Globus pallidus (tissue), 1 donor: ENCODE measurements at regions not wholly inside any gene's neighbourhood (a gene's known extent, or its start where the extent isn't known, plus 50 kb on each side); places are given as distances from the start of the nearest gene placed in this dataset.
A peak's percentile ranks its signal among the peaks of the same experiment; 100 is the strongest.

ENCODE experiments used
- DNase-seq: peaks from one replicate; pipeline ENCODE4 v3.0.0-alpha.2; 2015; ENCODE audit warnings: low spot score

DNA sequence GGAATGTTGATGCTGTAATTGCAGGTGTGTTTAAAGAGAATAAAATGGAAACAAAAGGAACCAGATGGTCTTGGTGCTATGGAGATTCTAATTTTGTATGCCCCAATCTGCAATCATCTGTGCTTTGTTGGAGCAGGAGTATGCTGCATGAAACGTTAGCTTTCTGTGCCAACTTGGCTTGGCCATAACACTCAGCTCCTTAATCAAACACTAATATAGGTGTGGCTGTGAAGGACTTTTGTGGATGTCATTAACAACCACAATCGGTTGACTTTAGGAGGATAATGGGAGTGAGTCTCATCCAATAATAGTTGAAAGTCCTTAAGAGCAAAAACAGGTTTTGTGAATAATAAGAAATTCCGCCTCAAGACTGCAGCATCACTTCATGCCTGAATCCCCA, 399.2 kb downstream of the NLGN4X start:
- no peak for DNase-seq

DNA sequence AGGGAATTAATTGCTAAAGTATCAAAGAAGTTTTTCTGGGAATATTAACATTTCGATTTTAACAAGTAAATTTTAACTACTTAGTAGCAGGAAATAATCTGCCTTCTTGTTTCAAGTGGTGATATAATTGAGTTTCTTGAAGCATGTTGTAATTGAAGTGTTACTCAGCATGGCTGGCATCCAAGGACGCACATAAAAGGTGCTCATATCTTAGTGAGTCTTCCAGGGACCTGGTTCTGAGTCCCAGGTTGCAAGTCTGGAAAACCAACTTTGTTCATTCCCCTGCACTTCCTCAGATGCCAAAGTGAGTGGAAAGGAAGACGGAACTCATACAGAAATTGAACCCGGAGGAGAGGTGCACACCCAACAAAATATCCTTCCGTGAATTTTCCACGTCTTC, 399.6 kb downstream of the NLGN4X start:
- no peak for DNase-seq

DNA sequence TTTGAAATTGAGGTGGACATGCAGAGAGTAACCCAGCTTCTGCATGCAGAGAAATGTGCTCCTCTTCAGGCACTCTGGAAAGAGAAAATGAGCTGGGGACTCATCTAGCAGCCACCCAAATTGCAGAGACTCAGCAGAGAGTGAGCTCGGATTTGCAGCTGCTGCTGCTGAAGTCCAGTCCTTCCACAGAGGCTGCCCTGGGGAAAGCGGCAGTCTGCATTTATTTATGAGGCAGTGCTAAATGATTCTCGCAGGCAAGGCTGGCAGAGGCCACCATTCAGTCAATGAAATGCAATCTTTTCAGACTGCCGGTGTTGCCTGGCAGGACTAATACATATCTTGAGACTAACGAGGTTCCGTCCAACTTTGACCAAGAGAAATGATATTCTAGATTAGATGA, 404.8 kb downstream of the NLGN4X start:
- no peak for DNase-seq

DNA sequence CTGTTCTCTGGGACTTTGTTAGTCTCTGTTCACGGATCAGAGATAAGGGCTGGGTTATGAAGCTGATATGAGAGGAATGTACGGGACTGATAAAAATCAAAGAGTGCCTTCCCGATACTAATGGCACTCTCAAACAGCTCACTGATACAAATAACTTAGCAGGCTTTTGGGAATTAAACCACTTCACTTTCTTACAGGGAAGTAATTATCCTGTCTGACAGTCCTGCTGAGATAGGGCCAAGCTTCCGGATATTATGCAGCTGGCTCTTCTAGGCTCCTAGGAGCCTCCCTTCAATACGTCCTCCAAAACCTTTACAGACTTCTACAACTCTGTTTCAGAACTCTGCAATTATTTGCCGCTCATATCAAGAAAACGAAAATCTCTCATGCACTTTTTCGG, 418.0 kb downstream of the NLGN4X start:
- no peak for DNase-seq

DNA sequence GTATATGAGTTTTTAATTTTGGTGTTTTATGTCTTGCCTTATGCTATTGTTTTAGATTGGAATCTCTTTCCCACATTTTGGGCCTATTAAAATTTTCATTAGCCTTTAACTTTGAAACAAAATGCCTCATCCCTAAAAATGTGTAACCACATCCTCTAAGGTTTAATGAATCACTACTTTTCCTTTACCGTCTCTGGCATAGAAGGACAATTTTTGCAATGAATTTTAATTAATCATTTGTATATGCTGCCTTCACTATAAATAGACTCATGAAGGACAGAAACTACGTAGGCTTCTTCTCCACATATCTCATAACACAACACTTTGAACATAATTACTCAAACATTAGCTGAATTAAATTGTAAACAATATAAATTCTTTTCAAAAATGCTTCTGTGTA, 421.5 kb downstream of the NLGN4X start:
- no peak for DNase-seq

DNA sequence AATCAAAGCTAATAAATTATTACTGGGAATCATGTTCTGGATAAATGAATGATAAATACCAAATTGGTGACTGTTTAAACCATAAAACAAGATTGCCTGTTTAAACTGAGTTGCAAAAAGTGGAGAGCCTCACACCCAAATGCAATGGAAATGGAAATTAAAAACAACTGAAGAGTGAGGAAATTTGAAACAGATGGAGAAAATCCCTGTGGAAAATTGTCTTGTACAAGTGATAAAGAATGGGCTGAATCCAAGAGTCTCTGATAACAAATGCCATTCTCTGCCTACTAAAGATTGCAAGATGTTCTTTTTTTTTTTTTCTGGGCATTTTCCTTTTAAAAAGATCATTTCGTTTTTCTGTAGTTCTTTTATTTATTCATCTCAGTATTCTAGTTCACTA, 426.3 kb downstream of the NLGN4X start:
- DNase-seq: no peak

DNA sequence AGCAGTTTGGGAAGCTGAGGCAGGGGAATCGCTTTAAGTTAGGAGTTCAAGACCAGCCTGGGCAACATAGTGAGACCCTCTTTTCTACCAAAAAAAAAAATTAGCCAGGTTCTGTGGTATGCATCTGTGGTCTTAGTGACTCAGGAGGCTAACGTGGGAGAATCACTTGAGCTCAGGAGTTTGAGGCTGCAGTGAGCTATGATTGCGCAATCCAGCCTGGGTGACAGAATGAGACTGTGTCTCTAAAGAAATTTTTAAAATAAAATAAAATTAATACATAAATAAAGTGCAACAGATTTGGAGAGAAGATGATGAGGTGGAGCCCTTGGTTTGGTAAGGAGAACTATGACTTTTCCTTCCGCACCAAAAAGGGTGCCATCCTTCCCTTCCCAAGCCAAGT, 436.9 kb downstream of the NLGN4X start:
- DNase-seq: no peak

DNA sequence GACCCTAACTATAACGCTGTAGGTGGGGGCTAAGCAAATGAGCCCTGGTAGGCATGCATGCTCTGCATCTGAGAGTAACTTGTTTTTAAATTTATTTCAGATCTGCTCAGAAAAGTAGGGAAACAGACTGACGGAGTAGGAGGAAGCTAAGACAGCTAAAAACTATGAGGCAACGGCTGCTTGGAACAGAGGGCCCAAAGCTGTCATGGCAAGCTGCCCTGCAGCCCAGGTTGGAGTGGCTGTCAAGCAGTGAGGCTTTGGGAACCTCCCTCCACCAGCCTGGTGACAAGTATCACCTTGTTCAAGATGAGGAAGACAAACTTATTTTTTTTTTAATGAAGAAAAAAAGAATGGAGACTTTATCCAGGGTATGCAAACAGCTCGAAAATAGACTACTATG, 439.8 kb downstream of the NLGN4X start:
- DNase-seq: no peak

DNA sequence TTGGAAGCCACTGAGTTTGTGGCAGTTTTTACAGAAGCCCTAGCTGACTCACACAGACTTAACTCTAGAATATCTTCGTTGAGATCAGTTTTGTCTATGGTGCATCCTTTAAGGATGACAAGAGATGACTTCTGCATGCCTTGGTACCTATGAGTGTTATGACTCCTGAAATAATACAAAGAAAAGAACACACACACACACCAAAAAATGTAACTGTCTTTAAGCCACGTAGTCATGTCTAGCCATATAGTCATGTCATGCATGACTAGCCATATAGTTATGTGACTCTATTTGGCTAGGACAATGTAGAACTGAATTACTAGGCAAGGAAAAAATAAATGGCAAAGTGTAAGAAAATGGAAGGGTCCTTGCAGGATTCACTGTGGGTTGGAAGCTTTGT, 447.8 kb downstream of the NLGN4X start:
- no peak for DNase-seq

DNA sequence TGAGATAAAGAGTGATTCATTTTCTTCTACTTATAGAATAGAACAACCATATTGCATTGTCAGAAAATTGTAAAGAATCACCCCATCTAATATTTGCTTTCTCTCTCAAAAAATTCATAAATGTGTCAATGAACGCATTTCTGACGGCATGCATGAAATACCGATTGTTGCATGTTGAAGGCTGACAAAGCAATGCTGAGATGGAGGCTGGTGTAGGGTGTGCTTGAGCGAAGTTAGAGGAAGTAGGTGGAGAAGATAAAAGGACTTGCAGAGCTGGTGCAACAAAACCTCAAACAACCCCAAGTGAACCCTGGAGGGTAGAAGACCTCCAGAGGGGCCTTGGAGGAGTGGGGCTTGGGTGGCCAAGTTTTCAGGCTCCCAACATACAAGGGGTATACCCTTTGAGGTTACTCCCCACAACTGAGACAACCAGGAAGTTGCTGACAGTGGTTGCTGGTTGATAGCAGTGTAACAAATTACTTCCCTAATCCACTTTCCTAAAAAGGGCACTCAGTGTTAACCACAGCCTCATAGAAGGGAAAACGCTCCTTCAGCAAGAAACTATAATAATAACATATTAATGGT, 452.7 kb downstream of the NLGN4X start:
- DNase-seq: no peak

DNA sequence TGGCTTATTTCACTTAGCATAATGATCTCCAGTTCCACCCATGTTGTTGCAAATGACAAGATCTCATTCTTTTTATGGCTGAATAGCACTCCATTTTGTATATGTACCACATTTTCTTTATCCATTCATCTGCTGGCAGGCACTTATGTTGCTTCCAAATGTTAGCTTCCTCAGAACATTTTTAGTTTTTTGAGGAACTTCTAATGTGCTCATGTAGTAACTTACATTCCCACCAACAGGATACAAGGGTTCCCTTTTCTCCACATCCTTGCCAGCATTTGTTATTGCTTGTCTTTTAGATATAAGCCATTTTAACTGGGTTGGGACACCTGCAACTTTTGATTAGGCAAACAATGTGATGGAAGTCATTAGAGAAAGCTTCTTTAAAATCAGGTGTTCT, 454.2 kb downstream of the NLGN4X start:
- no peak for DNase-seq

DNA sequence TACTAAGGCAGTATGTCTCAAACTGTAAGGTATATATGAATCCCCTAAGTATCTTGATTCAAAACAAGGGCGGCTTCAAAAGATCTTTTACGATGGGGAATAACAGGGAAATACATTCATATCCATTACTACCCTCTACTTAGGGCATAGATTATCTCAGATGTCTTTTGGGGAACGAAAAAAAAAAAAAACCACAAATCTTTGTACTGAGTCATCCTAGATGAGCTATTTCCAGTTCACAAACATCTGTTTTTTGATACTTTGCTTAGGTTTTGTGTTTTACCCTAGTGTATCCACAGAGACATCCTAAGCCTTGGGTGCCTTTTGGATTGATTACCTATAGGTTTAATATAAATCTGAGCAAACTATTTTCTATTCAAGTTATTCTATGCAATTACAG, 457.2 kb downstream of the NLGN4X start:
- no peak for DNase-seq

DNA sequence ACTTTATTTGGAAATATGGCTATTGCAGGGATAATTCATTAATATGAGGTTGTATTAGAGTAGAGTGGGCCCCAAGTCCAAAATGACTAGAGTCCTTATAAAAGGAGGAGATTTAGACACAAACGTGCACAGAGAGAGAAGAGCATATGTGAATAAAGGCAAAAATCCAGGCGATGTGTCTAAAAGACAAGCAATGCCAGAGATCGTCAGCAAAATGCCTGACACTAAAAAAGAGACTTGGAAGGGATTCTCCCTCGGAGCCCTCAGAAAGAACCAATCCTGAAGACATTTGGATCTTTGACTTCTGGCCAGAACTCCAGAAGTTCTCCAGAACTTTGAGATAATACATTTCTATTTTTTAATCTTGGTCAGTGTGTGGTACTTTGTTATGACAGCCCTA, 472.1 kb downstream of the NLGN4X start:
- DNase-seq: no peak

DNA sequence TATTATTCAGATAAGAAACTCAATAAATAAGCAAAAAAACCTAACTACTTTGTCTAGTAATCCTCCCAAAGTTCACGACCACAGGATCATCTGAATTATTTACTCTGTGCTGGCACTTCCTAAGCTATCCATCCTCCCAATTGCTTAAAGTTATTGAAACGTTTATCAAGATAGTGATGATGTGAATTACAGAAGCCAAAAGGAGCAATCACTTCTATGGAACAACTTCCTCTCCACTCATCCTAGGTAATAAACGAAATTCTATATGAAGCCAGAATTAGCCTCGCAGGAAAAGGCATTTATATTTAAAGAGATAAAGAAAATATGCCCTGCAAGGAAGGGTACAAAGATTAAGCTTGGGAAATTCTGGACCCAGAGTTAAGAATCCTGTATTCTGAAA, 475.4 kb downstream of the NLGN4X start:
- no peak for DNase-seq

DNA sequence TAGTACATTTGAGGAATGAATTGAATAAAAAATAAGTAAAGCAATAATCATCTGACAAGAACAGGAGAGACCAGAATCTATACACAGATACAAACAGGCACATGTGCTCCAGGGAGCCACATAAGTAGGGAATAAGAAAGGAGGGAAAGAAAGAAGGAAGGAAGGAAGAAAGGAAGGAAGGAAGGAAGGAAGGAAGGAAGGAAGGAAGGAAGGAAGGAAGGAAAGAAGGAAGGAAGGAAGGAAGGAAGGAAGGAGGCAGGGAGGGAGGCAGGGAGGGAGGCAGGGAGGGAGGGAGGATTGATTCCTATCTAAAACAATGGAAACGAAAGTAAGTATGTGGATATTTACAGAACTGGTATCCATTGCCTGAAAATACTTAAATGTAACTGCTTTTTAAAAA, 475.8 kb downstream of the NLGN4X start:
- no peak for DNase-seq

DNA sequence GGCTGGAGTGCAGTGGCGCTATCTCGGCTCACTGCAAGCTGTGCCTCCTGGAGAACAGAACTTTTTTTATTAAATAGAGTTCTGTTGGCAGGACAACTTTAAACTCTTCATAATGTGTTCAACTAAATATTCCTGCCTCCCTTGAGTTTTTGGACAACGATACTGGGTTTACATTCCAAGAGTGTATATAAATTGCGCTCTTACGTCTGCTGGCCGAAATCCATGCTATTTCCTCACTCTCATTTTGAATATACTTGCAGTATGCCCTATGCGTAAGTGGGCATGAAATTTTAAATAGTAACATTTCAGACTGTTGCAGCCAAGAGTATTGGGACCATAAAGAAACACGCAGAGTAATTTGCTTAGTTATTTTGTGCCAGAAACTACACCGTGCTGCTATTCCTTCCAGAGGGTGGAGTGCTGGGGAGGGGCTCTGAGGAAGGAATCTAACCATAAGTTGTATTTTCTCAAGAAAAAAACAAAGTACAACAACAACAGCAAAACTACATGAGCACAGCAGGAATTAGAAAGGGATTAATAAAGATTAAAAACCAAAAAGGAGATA, 480.0 kb downstream of the NLGN4X start:
- no peak for DNase-seq

DNA sequence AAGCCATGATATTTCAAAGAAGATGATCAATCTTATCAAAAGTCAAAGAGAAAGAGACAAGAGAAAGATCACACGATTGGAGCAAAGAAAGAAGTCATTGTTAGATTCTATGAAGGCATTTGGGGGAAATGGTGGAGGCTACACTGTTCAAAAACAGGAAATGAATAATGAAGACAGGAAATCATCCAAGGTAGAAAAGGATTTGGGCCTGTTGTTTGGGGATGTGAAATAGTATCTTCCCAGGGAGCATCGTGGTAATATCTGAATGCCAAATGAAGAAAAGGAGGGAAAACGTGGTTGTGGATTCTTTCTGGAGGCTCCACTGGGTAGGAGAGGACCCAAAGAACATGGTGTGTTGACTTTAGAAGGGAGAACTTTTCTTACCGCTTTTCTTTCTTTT, 482.4 kb downstream of the NLGN4X start:
- no peak for DNase-seq

DNA sequence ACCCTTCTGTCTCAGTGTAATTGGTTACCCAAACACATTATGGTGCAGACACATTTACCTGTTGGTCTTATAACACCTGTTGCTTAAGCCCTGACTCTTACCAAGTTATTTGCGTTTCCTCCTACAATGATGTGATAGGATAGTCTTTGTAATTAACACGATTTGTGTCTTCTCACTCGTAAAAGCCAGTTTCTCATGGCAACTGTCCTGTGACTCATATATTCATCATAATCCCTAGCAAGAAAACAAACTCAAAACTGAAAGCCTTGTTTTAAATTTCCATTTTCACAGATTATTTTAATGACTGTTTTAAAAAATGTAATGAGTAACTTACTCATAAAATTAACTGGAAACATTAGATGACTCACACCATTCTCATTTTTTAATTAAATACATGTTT, 495.2 kb downstream of the NLGN4X start:
- no peak for DNase-seq

DNA sequence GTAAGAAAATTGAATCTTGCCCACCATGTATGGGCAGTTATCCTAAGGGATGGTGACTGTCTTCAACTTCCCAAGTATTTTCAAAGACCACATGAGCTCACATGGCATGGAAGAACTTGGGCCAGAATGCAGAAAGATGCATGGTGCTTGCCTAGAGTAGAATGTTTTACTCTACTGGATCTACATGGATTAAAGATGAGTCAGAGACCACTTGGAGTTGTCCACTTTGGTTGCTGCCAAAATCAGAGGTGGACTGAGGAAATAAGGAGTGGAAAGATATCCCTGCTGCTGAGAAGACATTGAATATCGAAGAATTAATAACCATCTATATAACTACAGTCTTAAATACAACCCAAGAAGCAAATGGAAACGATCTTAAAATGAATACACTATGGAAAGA, 498.1 kb downstream of the NLGN4X start:
- DNase-seq: no peak

DNA sequence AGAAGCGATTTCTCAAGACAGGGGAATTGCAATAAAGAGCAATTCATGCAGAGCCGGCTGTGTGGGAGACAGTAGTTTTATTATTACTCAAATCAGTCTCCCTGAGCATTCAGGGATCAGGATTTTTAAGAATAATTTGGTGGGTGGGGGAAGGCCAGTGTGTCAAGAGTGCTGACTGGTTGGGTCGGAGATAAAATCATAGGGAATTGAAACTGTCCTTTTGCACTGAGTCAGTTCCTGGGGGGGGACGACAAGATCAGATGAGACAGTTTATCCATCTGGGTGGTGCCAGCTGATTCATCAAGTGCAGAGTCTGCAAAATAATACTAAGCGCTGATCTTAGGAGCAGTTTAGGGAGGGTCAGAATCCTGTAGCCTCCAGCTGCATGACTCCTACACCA, 502.4 kb downstream of the NLGN4X start:
- peak; percentile 28 for DNase-seq

DNA sequence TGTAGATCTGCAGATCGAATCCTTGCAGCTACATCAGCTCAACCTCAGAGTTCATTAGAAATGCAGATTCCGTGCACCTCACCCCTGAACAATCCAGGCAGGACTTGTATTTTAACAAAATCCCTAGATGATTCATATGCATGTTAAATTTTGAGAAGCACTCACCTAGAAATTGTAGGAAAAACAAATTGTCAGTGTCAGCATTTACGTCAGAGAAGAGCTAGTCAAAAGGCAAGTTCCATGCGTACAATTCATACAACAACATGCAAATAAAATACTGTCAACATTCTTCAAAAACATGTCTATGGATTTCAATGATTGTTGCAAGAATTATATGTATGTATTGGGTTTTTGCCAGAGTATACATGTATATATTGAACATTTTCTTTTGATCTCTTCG, 504.5 kb downstream of the NLGN4X start:
- no peak for DNase-seq

DNA sequence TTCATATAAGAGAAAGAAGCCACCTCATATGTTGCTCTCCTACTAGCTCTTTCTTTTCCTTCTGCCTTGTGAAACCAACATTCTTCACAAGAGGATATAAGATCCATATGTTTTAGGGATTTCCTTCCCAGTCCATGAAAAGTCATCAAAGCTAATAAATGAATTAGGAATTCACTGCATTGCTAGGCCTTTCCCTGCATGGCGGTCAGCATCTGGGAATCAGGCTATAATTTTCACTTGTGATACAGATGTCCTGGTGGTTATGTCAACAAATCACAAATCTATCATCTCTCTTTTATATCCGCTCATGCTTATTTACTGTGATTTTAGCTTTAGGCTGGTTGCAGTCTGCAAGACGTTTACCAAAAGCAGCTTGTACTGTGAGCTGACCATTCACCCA, 510.0 kb downstream of the NLGN4X start:
- DNase-seq: no peak

DNA sequence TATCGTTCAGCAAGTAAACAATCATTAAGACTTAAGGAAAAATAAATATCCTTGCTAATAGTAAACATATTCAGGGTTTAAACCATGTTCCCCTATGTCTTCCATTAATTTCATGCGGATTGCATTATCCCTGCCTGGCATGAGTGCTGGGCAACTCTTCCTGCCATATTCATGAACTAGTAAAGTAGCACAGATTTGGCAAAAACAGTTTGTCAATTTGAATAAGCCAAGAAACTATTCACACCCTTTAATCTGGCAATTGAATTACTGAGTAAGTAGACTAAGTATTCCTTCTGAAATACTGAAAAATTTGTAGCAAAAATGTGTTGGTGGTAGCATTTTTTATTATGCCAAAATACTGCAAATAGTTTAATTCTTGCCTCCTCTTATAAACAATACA, 512.0 kb downstream of the NLGN4X start:
- DNase-seq: no peak

DNA sequence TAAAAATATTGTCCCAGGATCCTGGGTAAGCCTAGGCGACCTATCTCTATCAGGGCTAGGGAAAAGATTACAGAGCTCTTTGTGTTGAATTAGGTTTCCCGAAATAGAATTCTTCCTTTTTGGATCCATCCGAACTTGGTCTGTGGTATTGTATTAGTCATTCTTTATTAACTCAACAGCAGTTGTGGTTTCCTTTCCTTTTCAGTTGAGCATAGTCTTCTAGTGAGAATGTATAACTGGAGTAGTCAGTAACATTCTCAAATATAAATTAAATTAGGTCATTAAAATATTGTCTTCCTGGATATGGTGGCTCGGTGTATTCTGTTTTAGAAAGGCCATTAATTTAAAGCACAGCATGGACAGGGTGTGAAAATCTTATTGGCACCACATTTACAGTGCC, 520.4 kb downstream of the NLGN4X start:
- no peak for DNase-seq

DNA sequence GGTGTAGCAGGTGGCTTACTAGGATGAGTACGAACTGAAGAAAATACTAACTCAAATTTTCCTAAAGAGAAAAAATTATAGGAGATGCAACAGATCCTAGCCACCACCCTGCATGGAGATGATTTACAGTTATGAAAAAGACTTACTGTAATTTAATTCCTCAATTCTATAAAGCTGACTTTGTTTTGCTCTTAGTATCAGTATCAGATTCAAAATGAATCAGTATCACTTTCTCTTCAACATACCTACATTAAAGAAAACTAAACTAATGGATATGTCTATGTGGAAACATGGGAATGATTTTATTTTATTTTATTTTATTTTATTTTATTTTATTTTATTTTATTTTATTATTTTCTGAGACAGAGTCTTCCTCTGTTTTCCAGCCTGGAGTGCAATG, 525.8 kb downstream of the NLGN4X start:
- no peak for DNase-seq
